Activated CD4-positive, CD25-positive, alpha-beta regulatory T cell (primary cell): ENCODE measurements at regions not wholly inside any gene's neighbourhood (a gene's known extent, or its start where the extent isn't known, plus 50 kb on each side); places are given as distances from the start of the nearest gene placed in this dataset.
"Not testable (repeated sequence)": the region's sequence is repeated elsewhere in the genome, so short reads cannot be mapped to it uniquely, and the experiment has no call there.

Experiments
- DNase-seq, 4 experiments: peaks; one replicate each; lab custom pipeline; 2025; lab: John Stamatoyannopoulos, UW

- DNase-seq, result no peak
Observed at GRCh38 chr3:187473778-187474406, 105.7 kb downstream of the RTP4 start.

- not testable (repeated sequence) for DNase-seq
Observed at GRCh38 chr3:187466306-187466705, 98.1 kb downstream of the RTP4 start.

- no peak for DNase-seq
Observed at GRCh38 chr3:187465503-187465902, 97.3 kb downstream of the RTP4 start.

GRCh38 chr3:187464682-187465081 is 96.5 kb downstream of the RTP4 start:
- DNase-seq, result no peak

- no peak for DNase-seq
Observed at GRCh38 chr3:187458921-187459320, 90.7 kb downstream of the RTP4 start.

- no peak for DNase-seq
Observed at GRCh38 chr3:187458383-187458782, 90.2 kb downstream of the RTP4 start.

GRCh38 chr3:187456250-187456649 is 88.1 kb downstream of the RTP4 start:
- DNase-seq, result no peak

GRCh38 chr3:187454085-187454815 is 86.1 kb downstream of the RTP4 start:
- no peak for DNase-seq

GRCh38 chr3:187450431-187451190 is 82.4 kb downstream of the RTP4 start:
- no peak for DNase-seq

GRCh38 chr3:187448674-187449073 is 80.5 kb downstream of the RTP4 start:
- DNase-seq, result no peak

- no peak for DNase-seq
Observed at GRCh38 chr3:187447737-187448136, 79.6 kb downstream of the RTP4 start.

GRCh38 chr3:187445356-187445755 is 77.2 kb downstream of the RTP4 start:
- no peak for DNase-seq

- DNase-seq, result no peak
Observed at GRCh38 chr3:187434524-187434923, 66.3 kb downstream of the RTP4 start.

- no peak for DNase-seq
Observed at GRCh38 chr3:187430576-187430975, 62.4 kb downstream of the RTP4 start.
